ENCODE measurements at regions not wholly inside any gene's neighbourhood (a gene's known extent, or its start where the extent isn't known, plus 50 kb on each side); places are given as distances from the start of the nearest gene placed in this dataset.

GRCh38 chr11:79626135-79627075, 185.6 kb upstream of the TENM4 start:
- H3K36me3 ChIP-seq (ENCODE audit: control insufficient read depth in 3 of 3, insufficient read depth in 2 of 3, low read depth in 1 of 3, low read length in 3 of 3), result no peaks in the 10 kb centered on the region
- no peak overlapping the region for H3K4me3 ChIP-seq (ENCODE audit: low read depth in 1 of 3, low read length in 3 of 3)
- H3K4me1 ChIP-seq (ENCODE audit: control insufficient read depth in 3 of 3, insufficient read depth in 2 of 3, low read depth in 1 of 3, low read length in 2 of 3), result peaks cover 0 to 12% (median 0%) of the 10 kb centered on the region in 3 donors
- peak overlapping the region in 1 of 3 donors; percentile 62 for H3K27ac ChIP-seq (ENCODE audit: low read depth in 1 of 3, low read length in 2 of 3)
- H3K27me3 ChIP-seq (ENCODE audit: control insufficient read depth in 3 of 3, insufficient read depth in 3 of 3, low read length in 3 of 3), result no peaks in the 10 kb centered on the region
- 51 to 66% (median 58%) methylated on average over 4 of the region's 4 CpGs for WGBS, 3 donors
- peak in 1 of 2 donors; percentile 70 for DNase-seq
- H3K9me3 ChIP-seq (ENCODE audit: control insufficient read depth in 2 of 2, insufficient read depth in 1 of 2, low read depth in 1 of 2, low read length in 1 of 2), result no peaks in the 10 kb centered on the region
- FAIRE-seq, result no peak

GRCh38 chr11:79623375-79623774, 182.5 kb upstream of the TENM4 start:
- Histone ChIP-seq H3K27me3 (ENCODE audit: control insufficient read depth in 3 of 3, insufficient read depth in 3 of 3, low read length in 3 of 3) (no peaks in the 10 kb centered on the region), H3K9me3 (ENCODE audit: control insufficient read depth in 2 of 2, insufficient read depth in 1 of 2, low read depth in 1 of 2, low read length in 1 of 2) (no peaks in the 10 kb centered on the region), H3K27ac (ENCODE audit: low read depth in 1 of 3, low read length in 2 of 3) (no peak overlapping the region), H3K4me1 (ENCODE audit: control insufficient read depth in 3 of 3, insufficient read depth in 2 of 3, low read depth in 1 of 3, low read length in 2 of 3) (peaks cover 0 to 12% (median 0%) of the 10 kb centered on the region in 3 donors), H3K4me3 (ENCODE audit: low read depth in 1 of 3, low read length in 3 of 3) (no peak overlapping the region), H3K36me3 (ENCODE audit: control insufficient read depth in 3 of 3, insufficient read depth in 2 of 3, low read depth in 1 of 3, low read length in 3 of 3) (no peaks in the 10 kb centered on the region)
- DNase-seq (no peak), FAIRE-seq (no peak)
- WGBS, 3 donors, result 68 to 84% (median 82%) methylated on average over 2 of the region's 2 CpGs

- Histone ChIP-seq H3K4me1 (ENCODE audit: control insufficient read depth in 3 of 3, insufficient read depth in 2 of 3, low read depth in 1 of 3, low read length in 2 of 3) (peaks cover 0 to 14% (median 0%) of the 10 kb centered on the region in 3 donors), H3K36me3 (ENCODE audit: control insufficient read depth in 3 of 3, insufficient read depth in 2 of 3, low read depth in 1 of 3, low read length in 3 of 3) (no peaks in the 10 kb centered on the region), H3K9me3 (ENCODE audit: control insufficient read depth in 2 of 2, insufficient read depth in 1 of 2, low read depth in 1 of 2, low read length in 1 of 2) (peaks cover 0 to 5% of the 10 kb centered on the region in 2 donors), H3K27ac (ENCODE audit: low read depth in 1 of 3, low read length in 2 of 3) (peak overlapping the region in 1 of 3 donors; percentile 60), H3K27me3 (ENCODE audit: control insufficient read depth in 3 of 3, insufficient read depth in 3 of 3, low read length in 3 of 3) (peaks cover 0 to 2% (median 0%) of the 10 kb centered on the region in 3 donors), H3K4me3 (ENCODE audit: low read depth in 1 of 3, low read length in 3 of 3) (no peak overlapping the region)
- FAIRE-seq (no peak), DNase-seq (peak in 1 of 2 donors; percentile 50)
- 54 to 67% (median 66%) methylated on average over 3 of the region's 3 CpGs for WGBS, 3 donors
Observed at GRCh38 chr11:79617561-79617960, 176.7 kb upstream of the TENM4 start.

- Histone ChIP-seq H3K9me3 (ENCODE audit: control insufficient read depth in 2 of 2, insufficient read depth in 1 of 2, low read depth in 1 of 2, low read length in 1 of 2) (peaks cover 0 to 5% of the 10 kb centered on the region in 2 donors), H3K4me3 (ENCODE audit: low read depth in 1 of 3, low read length in 3 of 3) (no peak overlapping the region), H3K4me1 (ENCODE audit: control insufficient read depth in 3 of 3, insufficient read depth in 2 of 3, low read depth in 1 of 3, low read length in 2 of 3) (peaks cover 0 to 14% (median 0%) of the 10 kb centered on the region in 3 donors), H3K27ac (ENCODE audit: low read depth in 1 of 3, low read length in 2 of 3) (peak overlapping the region in 1 of 3 donors; percentile 66), H3K36me3 (ENCODE audit: control insufficient read depth in 3 of 3, insufficient read depth in 2 of 3, low read depth in 1 of 3, low read length in 3 of 3) (no peaks in the 10 kb centered on the region), H3K27me3 (ENCODE audit: control insufficient read depth in 3 of 3, insufficient read depth in 3 of 3, low read length in 3 of 3) (peaks cover 0 to 2% (median 0%) of the 10 kb centered on the region in 3 donors)
- no peak for FAIRE-seq
- DNase-seq, result peak; percentile 16 to 77
- WGBS, 3 donors, result 38 to 65% (median 44%) methylated on average over 3 of the region's 3 CpGs
Observed at GRCh38 chr11:79616392-79616851, 175.6 kb upstream of the TENM4 start.

GRCh38 chr11:79615425-79615824, 174.6 kb upstream of the TENM4 start:
- no peak overlapping the region for H3K4me3 ChIP-seq (ENCODE audit: low read depth in 1 of 3, low read length in 3 of 3)
- FAIRE-seq (no peak), DNase-seq (no peak)
- peaks cover 0 to 14% (median 0%) of the 10 kb centered on the region in 3 donors for H3K4me1 ChIP-seq (ENCODE audit: control insufficient read depth in 3 of 3, insufficient read depth in 2 of 3, low read depth in 1 of 3, low read length in 2 of 3)
- peaks cover 0 to 2% (median 0%) of the 10 kb centered on the region in 3 donors for H3K27me3 ChIP-seq (ENCODE audit: control insufficient read depth in 3 of 3, insufficient read depth in 3 of 3, low read length in 3 of 3)
- no peaks in the 10 kb centered on the region for H3K36me3 ChIP-seq (ENCODE audit: control insufficient read depth in 3 of 3, insufficient read depth in 2 of 3, low read depth in 1 of 3, low read length in 3 of 3)
- H3K27ac ChIP-seq (ENCODE audit: low read depth in 1 of 3, low read length in 2 of 3), result no peak overlapping the region
- 78 to 83% (median 80%) methylated on average over 5 of the region's 5 CpGs for WGBS, 3 donors
- H3K9me3 ChIP-seq (ENCODE audit: control insufficient read depth in 2 of 2, insufficient read depth in 1 of 2, low read depth in 1 of 2, low read length in 1 of 2), result peaks cover 0 to 5% of the 10 kb centered on the region in 2 donors

GRCh38 chr11:79610678-79611077, 169.8 kb upstream of the TENM4 start:
- H3K4me3 ChIP-seq (ENCODE audit: low read depth in 1 of 3, low read length in 3 of 3), result no peak overlapping the region
- H3K9me3 ChIP-seq (ENCODE audit: control insufficient read depth in 2 of 2, insufficient read depth in 1 of 2, low read depth in 1 of 2, low read length in 1 of 2), result peaks cover 0 to 2% of the 10 kb centered on the region in 2 donors
- H3K4me1 ChIP-seq (ENCODE audit: control insufficient read depth in 3 of 3, insufficient read depth in 2 of 3, low read depth in 1 of 3, low read length in 2 of 3), result no peaks in the 10 kb centered on the region
- H3K36me3 ChIP-seq (ENCODE audit: control insufficient read depth in 3 of 3, insufficient read depth in 2 of 3, low read depth in 1 of 3, low read length in 3 of 3), result no peaks in the 10 kb centered on the region
- no peak for FAIRE-seq
- WGBS, 3 donors, result 73 to 83% (median 82%) methylated on average over 7 of the region's 7 CpGs
- H3K27me3 ChIP-seq (ENCODE audit: control insufficient read depth in 3 of 3, insufficient read depth in 3 of 3, low read length in 3 of 3), result peaks cover 0 to 2% (median 0%) of the 10 kb centered on the region in 3 donors
- DNase-seq, result no peak
- H3K27ac ChIP-seq (ENCODE audit: low read depth in 1 of 3, low read length in 2 of 3), result no peak overlapping the region

- no peaks in the 10 kb centered on the region for H3K4me1 ChIP-seq (ENCODE audit: control insufficient read depth in 3 of 3, insufficient read depth in 2 of 3, low read depth in 1 of 3, low read length in 2 of 3)
- no peaks in the 10 kb centered on the region for H3K36me3 ChIP-seq (ENCODE audit: control insufficient read depth in 3 of 3, insufficient read depth in 2 of 3, low read depth in 1 of 3, low read length in 3 of 3)
- H3K9me3 ChIP-seq (ENCODE audit: control insufficient read depth in 2 of 2, insufficient read depth in 1 of 2, low read depth in 1 of 2, low read length in 1 of 2), result no peaks in the 10 kb centered on the region
- peaks cover 0 to 2% (median 0%) of the 10 kb centered on the region in 3 donors for H3K27me3 ChIP-seq (ENCODE audit: control insufficient read depth in 3 of 3, insufficient read depth in 3 of 3, low read length in 3 of 3)
- no peak overlapping the region for H3K27ac ChIP-seq (ENCODE audit: low read depth in 1 of 3, low read length in 2 of 3)
- WGBS, 3 donors, result 50 to 64% (median 57%) methylated on average over 1 of the region's 1 CpG
- no peak overlapping the region for H3K4me3 ChIP-seq (ENCODE audit: low read depth in 1 of 3, low read length in 3 of 3)
- DNase-seq, result no peak
- FAIRE-seq, result no peak
Observed at GRCh38 chr11:79610139-79610538, 169.3 kb upstream of the TENM4 start.

GRCh38 chr11:79609511-79609910, 168.7 kb upstream of the TENM4 start:
- H3K4me1 ChIP-seq (ENCODE audit: control insufficient read depth in 3 of 3, insufficient read depth in 2 of 3, low read depth in 1 of 3, low read length in 2 of 3), result no peaks in the 10 kb centered on the region
- H3K9me3 ChIP-seq (ENCODE audit: control insufficient read depth in 2 of 2, insufficient read depth in 1 of 2, low read depth in 1 of 2, low read length in 1 of 2), result no peaks in the 10 kb centered on the region
- H3K4me3 ChIP-seq (ENCODE audit: low read depth in 1 of 3, low read length in 3 of 3), result no peak overlapping the region
- peaks cover 0 to under 1% (median 0%) of the 10 kb centered on the region in 3 donors for H3K27me3 ChIP-seq (ENCODE audit: control insufficient read depth in 3 of 3, insufficient read depth in 3 of 3, low read length in 3 of 3)
- no peak for DNase-seq
- H3K36me3 ChIP-seq (ENCODE audit: control insufficient read depth in 3 of 3, insufficient read depth in 2 of 3, low read depth in 1 of 3, low read length in 3 of 3), result no peaks in the 10 kb centered on the region
- 74 to 83% (median 80%) methylated on average over 2 of the region's 2 CpGs for WGBS, 3 donors
- no peak for FAIRE-seq
- H3K27ac ChIP-seq (ENCODE audit: low read depth in 1 of 3, low read length in 2 of 3), result no peak overlapping the region

Measured in small intestine (tissue), 7 donors.